HG03354 (cell line): ENCODE measurements at regions not wholly inside any gene's neighbourhood (a gene's known extent, or its start where the extent isn't known, plus 50 kb on each side); places are given as distances from the start of the nearest gene placed in this dataset.

Experiments used
- ATAC-seq: cut with Tn5 transposase; IDR thresholded peaks from one replicate; pipeline ENCODE4 v1.9.1; 2021; ENCODE audit warnings: mild to moderate bottlenecking; ENCODE audit not compliant: unreplicated experiment, poor library complexity, severe bottlenecking

GRCh38 chr18:76137216-76137615, 357.8 kb downstream of the ZNF516 start:
- no peak for ATAC-seq

GRCh38 chr18:76136701-76137100, 358.3 kb downstream of the ZNF516 start:
- no peak for ATAC-seq

- ATAC-seq = no peak
Measured at GRCh38 chr18:76134628-76135027, 360.4 kb downstream of the ZNF516 start.

- ATAC-seq = no peak
Measured at GRCh38 chr18:76133873-76134272, 361.2 kb downstream of the ZNF516 start.

GRCh38 chr18:76131738-76132137, 363.3 kb downstream of the ZNF516 start:
- no peak for ATAC-seq

- no peak for ATAC-seq
Measured at GRCh38 chr18:76130845-76131244, 364.2 kb downstream of the ZNF516 start.

GRCh38 chr18:76126327-76126726, 368.7 kb downstream of the ZNF516 start:
- ATAC-seq = no peak

- no peak for ATAC-seq
Measured at GRCh38 chr18:76121011-76121410, 374.0 kb downstream of the ZNF516 start.

GRCh38 chr18:76115580-76115979, 379.5 kb downstream of the ZNF516 start:
- ATAC-seq = no peak

GRCh38 chr18:76113101-76113500, 381.9 kb downstream of the ZNF516 start:
- no peak for ATAC-seq

- ATAC-seq = no peak
Measured at GRCh38 chr18:76102626-76103025, 392.4 kb downstream of the ZNF516 start.

- no peak for ATAC-seq
Measured at GRCh38 chr18:76102156-76102555, 392.9 kb downstream of the ZNF516 start.

- ATAC-seq = no peak
Measured at GRCh38 chr18:76099931-76100457, 395.0 kb downstream of the ZNF516 start.

- ATAC-seq = no peak
Measured at GRCh38 chr18:76098674-76099411, 396.2 kb downstream of the ZNF516 start.

GRCh38 chr18:76081536-76081935, 413.5 kb downstream of the ZNF516 start:
- ATAC-seq = no peak

GRCh38 chr18:76080430-76080829, 414.6 kb downstream of the ZNF516 start:
- ATAC-seq = no peak

- no peak for ATAC-seq
Measured at GRCh38 chr18:76075777-76076176, 419.3 kb downstream of the ZNF516 start.

GRCh38 chr18:76064998-76065397, 430.0 kb downstream of the ZNF516 start:
- ATAC-seq = no peak

GRCh38 chr18:76058146-76058545, 436.9 kb downstream of the ZNF516 start:
- ATAC-seq = no peak

GRCh38 chr18:76057386-76057785, 437.7 kb downstream of the ZNF516 start:
- ATAC-seq = no peak

- no peak for ATAC-seq
Measured at GRCh38 chr18:76056471-76057110, 438.5 kb downstream of the ZNF516 start.
